DND-41 (cell line): ENCODE measurements at regions not wholly inside any gene's neighbourhood (a gene's known extent, or its start where the extent isn't known, plus 50 kb on each side); places are given as distances from the start of the nearest gene placed in this dataset.

ENCODE experiments used
- CTCF ChIP-seq: IDR thresholded peaks from 2 replicates; pipeline ENCODE4 v1.5.1; 2012; ENCODE audit warnings: borderline replicate concordance, low read length, moderate library complexity, mild to moderate bottlenecking; ENCODE audit not compliant: poor library complexity, severe bottlenecking; ENCODE audit errors: extremely low read depth
- EZH2 ChIP-seq: IDR thresholded peaks from 3 replicates; pipeline ENCODE4 v1.6.1; 2012; ENCODE audit warnings: borderline replicate concordance, low read depth, mild to moderate bottlenecking, moderate library complexity, low read length, inconsistent platforms; ENCODE audit not compliant: severe bottlenecking

GRCh38 chr3:148100476-148100875 lies 597.2 kb upstream of the AGTR1 start:
- TF ChIP-seq CTCF: no peak
- no peak for TF ChIP-seq EZH2
